Jurkat, Clone E6-1 (cell line): ENCODE measurements at regions not wholly inside any gene's neighbourhood (a gene's known extent, or its start where the extent isn't known, plus 50 kb on each side); places are given as distances from the start of the nearest gene placed in this dataset.
A peak's percentile ranks its signal among the peaks of the same experiment; 100 is the strongest.

Experiments used
- DNase-seq: peaks from one replicate; pipeline ENCODE4 v3.0.0-alpha.2; 2011; ENCODE audit warnings: low read depth, low spot score
- H3K4me3 ChIP-seq: 2 replicates; pipeline ENCODE4 v1.5.1; 2011; ENCODE audit warnings: mild to moderate bottlenecking, low read length, control low read depth, moderate library complexity

- no peak overlapping the region for H3K4me3 ChIP-seq
- no peak for DNase-seq
These were observed 308.5 kb upstream of the ARRDC4 start for GRCh38 chr15:97652041-97652440.

GRCh38 chr15:97652700-97653167 is 307.8 kb upstream of the ARRDC4 start:
- DNase-seq: no peak
- H3K4me3 ChIP-seq: no peak overlapping the region

GRCh38 chr15:97653896-97654295 is 306.6 kb upstream of the ARRDC4 start:
- DNase-seq: no peak
- H3K4me3 ChIP-seq: no peak overlapping the region

GRCh38 chr15:97654481-97655076 is 305.9 kb upstream of the ARRDC4 start:
- DNase-seq: no peak
- H3K4me3 ChIP-seq: no peak overlapping the region

GRCh38 chr15:97661796-97662195 is 298.7 kb upstream of the ARRDC4 start:
- DNase-seq: no peak
- H3K4me3 ChIP-seq: no peak overlapping the region

GRCh38 chr15:97672586-97672985 is 287.9 kb upstream of the ARRDC4 start:
- DNase-seq: no peak
- H3K4me3 ChIP-seq: no peak overlapping the region

GRCh38 chr15:97678656-97679055 is 281.8 kb upstream of the ARRDC4 start:
- no peak overlapping the region for H3K4me3 ChIP-seq
- no peak for DNase-seq

GRCh38 chr15:97679106-97679688 is 281.3 kb upstream of the ARRDC4 start:
- H3K4me3 ChIP-seq: no peak overlapping the region
- DNase-seq: no peak

GRCh38 chr15:97680606-97681220 is 279.8 kb upstream of the ARRDC4 start:
- H3K4me3 ChIP-seq: no peak overlapping the region
- DNase-seq: no peak

- no peak overlapping the region for H3K4me3 ChIP-seq
- DNase-seq: no peak
These were observed 276.7 kb upstream of the ARRDC4 start for GRCh38 chr15:97683831-97684230.

GRCh38 chr15:97684249-97684648 is 276.3 kb upstream of the ARRDC4 start:
- H3K4me3 ChIP-seq: no peak overlapping the region
- DNase-seq: peak; percentile 71

- no peak for DNase-seq
- H3K4me3 ChIP-seq: no peak overlapping the region
These were observed 274.2 kb upstream of the ARRDC4 start for GRCh38 chr15:97686324-97686723.

GRCh38 chr15:97687654-97688053 is 272.8 kb upstream of the ARRDC4 start:
- no peak for DNase-seq
- H3K4me3 ChIP-seq: no peak overlapping the region

GRCh38 chr15:97688177-97688576 is 272.3 kb upstream of the ARRDC4 start:
- no peak overlapping the region for H3K4me3 ChIP-seq
- no peak for DNase-seq

- H3K4me3 ChIP-seq: no peak overlapping the region
- no peak for DNase-seq
These were observed 271.6 kb upstream of the ARRDC4 start for GRCh38 chr15:97688886-97689285.

- no peak overlapping the region for H3K4me3 ChIP-seq
- DNase-seq: no peak
These were observed 269.4 kb upstream of the ARRDC4 start for GRCh38 chr15:97691078-97691477.

GRCh38 chr15:97691799-97692198 is 268.7 kb upstream of the ARRDC4 start:
- no peak for DNase-seq
- no peak overlapping the region for H3K4me3 ChIP-seq

- H3K4me3 ChIP-seq: no peak overlapping the region
- DNase-seq: no peak
These were observed 268.0 kb upstream of the ARRDC4 start for GRCh38 chr15:97692301-97693015.

GRCh38 chr15:97694456-97694855 is 266.0 kb upstream of the ARRDC4 start:
- DNase-seq: no peak
- no peak overlapping the region for H3K4me3 ChIP-seq

- no peak overlapping the region for H3K4me3 ChIP-seq
- no peak for DNase-seq
These were observed 257.1 kb upstream of the ARRDC4 start for GRCh38 chr15:97703400-97703799.
